ENCODE measurements at regions not wholly inside any gene's neighbourhood (a gene's known extent, or its start where the extent isn't known, plus 50 kb on each side); places are given as distances from the start of the nearest gene placed in this dataset.
"Not testable (repeated sequence)": the region's sequence is repeated elsewhere in the genome, so short reads cannot be mapped to it uniquely, and the experiment has no call there.

GRCh38 chr7:83738291-83738835 lies 89.4 kb upstream of the SEMA3E start:
- DNase-seq (ENCODE audit: low read depth, low spot score), result peak; percentile 20

- peak; percentile 36 for DNase-seq (ENCODE audit: low read depth, low spot score)
Measured at GRCh38 chr7:83732305-83732704, 83.4 kb upstream of the SEMA3E start.

- DNase-seq (ENCODE audit: low read depth, low spot score), result peak; percentile 39
Measured at GRCh38 chr7:83731154-83731553, 82.2 kb upstream of the SEMA3E start.

- DNase-seq (ENCODE audit: low read depth, low spot score), result not testable (repeated sequence)
Measured at GRCh38 chr7:83716923-83717322, 68.0 kb upstream of the SEMA3E start.

- no peak for DNase-seq (ENCODE audit: low read depth, low spot score)
Measured at GRCh38 chr7:83708531-83708930, 59.6 kb upstream of the SEMA3E start.

GRCh38 chr7:83704564-83704963 lies 55.6 kb upstream of the SEMA3E start:
- no peak for DNase-seq (ENCODE audit: low read depth, low spot score)

- no peak for DNase-seq (ENCODE audit: low read depth, low spot score)
Measured at GRCh38 chr7:83702446-83702845, 53.5 kb upstream of the SEMA3E start.

- DNase-seq (ENCODE audit: low read depth, low spot score), result no peak
Measured at GRCh38 chr7:83701736-83702135, 52.8 kb upstream of the SEMA3E start.
